ENCODE measurements at regions not wholly inside any gene's neighbourhood (a gene's known extent, or its start where the extent isn't known, plus 50 kb on each side); places are given as distances from the start of the nearest gene placed in this dataset.

- DNase-seq (ENCODE audit: low spot score): peak; percentile 16
- Histone ChIP-seq H3K27ac (no peak overlapping the region), H3K4me3 (no peak overlapping the region)
- TF ChIP-seq CTCF (IDR thresholded peaks at IDR 0.05): no peak
Observed at GRCh38 chr22:49554741-49555140, 272.9 kb downstream of the BRD1 start.

GRCh38 chr22:49554296-49554625, 273.4 kb downstream of the BRD1 start:
- TF ChIP-seq CTCF (IDR thresholded peaks at IDR 0.05): no peak
- Histone ChIP-seq H3K4me3 (no peak overlapping the region), H3K27ac (no peak overlapping the region)
- no peak for DNase-seq (ENCODE audit: low spot score)

- no peak overlapping the region for H3K4me3 ChIP-seq
- no peak for DNase-seq (ENCODE audit: low spot score)
- no peak overlapping the region for H3K27ac ChIP-seq
- TF ChIP-seq CTCF (IDR thresholded peaks at IDR 0.05): no peak
Observed at GRCh38 chr22:49553518-49554295, 274.0 kb downstream of the BRD1 start.

GRCh38 chr22:49553076-49553475, 274.6 kb downstream of the BRD1 start:
- no peak for DNase-seq (ENCODE audit: low spot score)
- TF ChIP-seq CTCF (IDR thresholded peaks at IDR 0.05): no peak
- Histone ChIP-seq H3K27ac (no peak overlapping the region), H3K4me3 (no peak overlapping the region)

- Histone ChIP-seq H3K4me3 (no peak overlapping the region), H3K27ac (no peak overlapping the region)
- no peak for DNase-seq (ENCODE audit: low spot score)
- TF ChIP-seq CTCF (IDR thresholded peaks at IDR 0.05): no peak
Observed at GRCh38 chr22:49551897-49552614, 275.6 kb downstream of the BRD1 start.

DNA sequence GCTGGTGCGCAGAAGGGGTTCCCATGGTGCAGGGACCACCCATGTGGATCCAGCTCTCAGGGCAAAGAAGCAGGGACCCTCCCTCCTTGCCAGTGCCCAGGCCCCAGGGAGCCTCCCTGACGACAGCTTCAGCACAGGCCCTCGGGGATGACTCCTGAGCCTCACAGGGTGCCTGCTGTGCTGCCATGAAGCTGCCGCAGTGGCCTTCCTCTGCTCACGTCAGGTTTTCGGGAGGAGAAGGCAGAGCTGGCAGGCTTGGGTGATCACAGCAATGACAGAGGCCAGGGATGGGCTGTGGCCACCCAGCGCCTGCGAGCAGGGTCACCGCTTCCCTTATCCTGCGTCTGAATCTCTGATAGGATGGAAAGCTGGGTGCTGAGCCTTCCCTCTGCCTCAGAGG, 276.2 kb downstream of the BRD1 start:
- DNase-seq (ENCODE audit: low spot score): no peak
- Histone ChIP-seq H3K27ac (no peak overlapping the region), H3K4me3 (no peak overlapping the region)
- TF ChIP-seq CTCF (IDR thresholded peaks at IDR 0.05): no peak
